ENCODE measurements at regions not wholly inside any gene's neighbourhood (a gene's known extent, or its start where the extent isn't known, plus 50 kb on each side); places are given as distances from the start of the nearest gene placed in this dataset.

GRCh38 chr17:68812876-68813584 lies 142.2 kb downstream of the ABCA8 start:
- Mint-ChIP-seq H3K9me3 (no peaks in the 10 kb centered on the region), H3K27me3 (ENCODE audit: low read depth) (no peaks in the 10 kb centered on the region), H3K4me3 (no peak overlapping the region), H3K4me1 (ENCODE audit: low read depth) (no peaks in the 10 kb centered on the region), H3K36me3 (ENCODE audit: low read depth) (no peaks in the 10 kb centered on the region), H3K27ac (no peak overlapping the region)

GRCh38 chr17:68809148-68809547 lies 146.0 kb downstream of the ABCA8 start:
- Mint-ChIP-seq H3K27ac (no peak overlapping the region), H3K27me3 (ENCODE audit: low read depth) (no peaks in the 10 kb centered on the region), H3K4me1 (ENCODE audit: low read depth) (no peaks in the 10 kb centered on the region), H3K36me3 (ENCODE audit: low read depth) (no peaks in the 10 kb centered on the region), H3K9me3 (no peaks in the 10 kb centered on the region), H3K4me3 (no peak overlapping the region)

- no peak overlapping the region for H3K27ac Mint-ChIP-seq
- no peaks in the 10 kb centered on the region for H3K4me1 Mint-ChIP-seq (ENCODE audit: low read depth)
- H3K4me3 Mint-ChIP-seq, result no peak overlapping the region
- no peaks in the 10 kb centered on the region for H3K9me3 Mint-ChIP-seq
- no peaks in the 10 kb centered on the region for H3K36me3 Mint-ChIP-seq (ENCODE audit: low read depth)
- no peaks in the 10 kb centered on the region for H3K27me3 Mint-ChIP-seq (ENCODE audit: low read depth)
Observed at GRCh38 chr17:68807998-68808772, 147.0 kb downstream of the ABCA8 start.

GRCh38 chr17:68805609-68806008 lies 149.6 kb downstream of the ABCA8 start:
- no peak overlapping the region for H3K27ac Mint-ChIP-seq
- H3K9me3 Mint-ChIP-seq, result no peaks in the 10 kb centered on the region
- H3K4me1 Mint-ChIP-seq (ENCODE audit: low read depth), result no peaks in the 10 kb centered on the region
- H3K4me3 Mint-ChIP-seq, result no peak overlapping the region
- H3K36me3 Mint-ChIP-seq (ENCODE audit: low read depth), result no peaks in the 10 kb centered on the region
- H3K27me3 Mint-ChIP-seq (ENCODE audit: low read depth), result no peaks in the 10 kb centered on the region

- no peaks in the 10 kb centered on the region for H3K27me3 Mint-ChIP-seq (ENCODE audit: low read depth)
- H3K27ac Mint-ChIP-seq, result no peak overlapping the region
- H3K9me3 Mint-ChIP-seq, result no peaks in the 10 kb centered on the region
- no peaks in the 10 kb centered on the region for H3K36me3 Mint-ChIP-seq (ENCODE audit: low read depth)
- H3K4me3 Mint-ChIP-seq, result no peak overlapping the region
- no peaks in the 10 kb centered on the region for H3K4me1 Mint-ChIP-seq (ENCODE audit: low read depth)
Observed at GRCh38 chr17:68804777-68805520, 150.2 kb downstream of the ABCA8 start.

GRCh38 chr17:68803164-68803929 lies 151.8 kb downstream of the ABCA8 start:
- H3K27me3 Mint-ChIP-seq (ENCODE audit: low read depth), result peaks cover 5% of the 10 kb centered on the region
- no peak overlapping the region for H3K4me3 Mint-ChIP-seq
- no peaks in the 10 kb centered on the region for H3K4me1 Mint-ChIP-seq (ENCODE audit: low read depth)
- no peaks in the 10 kb centered on the region for H3K36me3 Mint-ChIP-seq (ENCODE audit: low read depth)
- no peak overlapping the region for H3K27ac Mint-ChIP-seq
- H3K9me3 Mint-ChIP-seq, result no peaks in the 10 kb centered on the region

- Mint-ChIP-seq H3K4me1 (ENCODE audit: low read depth) (no peaks in the 10 kb centered on the region), H3K9me3 (no peaks in the 10 kb centered on the region), H3K27ac (no peak overlapping the region), H3K4me3 (no peak overlapping the region), H3K36me3 (ENCODE audit: low read depth) (no peaks in the 10 kb centered on the region), H3K27me3 (ENCODE audit: low read depth) (peaks cover 5% of the 10 kb centered on the region)
Observed at GRCh38 chr17:68801335-68802247, 153.6 kb downstream of the ABCA8 start.

GRCh38 chr17:68800751-68801150 lies 154.4 kb downstream of the ABCA8 start:
- Mint-ChIP-seq H3K36me3 (ENCODE audit: low read depth) (no peaks in the 10 kb centered on the region), H3K27ac (no peak overlapping the region), H3K9me3 (no peaks in the 10 kb centered on the region), H3K4me1 (ENCODE audit: low read depth) (no peaks in the 10 kb centered on the region), H3K4me3 (no peak overlapping the region), H3K27me3 (ENCODE audit: low read depth) (peaks cover 5% of the 10 kb centered on the region)

GRCh38 chr17:68794636-68795434 lies 160.4 kb downstream of the ABCA8 start:
- Mint-ChIP-seq H3K27ac (no peak overlapping the region), H3K4me3 (peak overlapping the region; percentile 36), H3K36me3 (ENCODE audit: low read depth) (no peaks in the 10 kb centered on the region), H3K4me1 (ENCODE audit: low read depth) (peaks cover 3% of the 10 kb centered on the region), H3K27me3 (ENCODE audit: low read depth) (peaks cover 5% of the 10 kb centered on the region), H3K9me3 (no peaks in the 10 kb centered on the region)

GRCh38 chr17:68792873-68793272 lies 162.3 kb downstream of the ABCA8 start:
- Mint-ChIP-seq H3K4me3 (no peak overlapping the region), H3K4me1 (ENCODE audit: low read depth) (peaks cover 3% of the 10 kb centered on the region), H3K27ac (no peak overlapping the region), H3K27me3 (ENCODE audit: low read depth) (peaks cover 10% of the 10 kb centered on the region), H3K36me3 (ENCODE audit: low read depth) (no peaks in the 10 kb centered on the region), H3K9me3 (no peaks in the 10 kb centered on the region)

GRCh38 chr17:68792042-68792685 lies 163.0 kb downstream of the ABCA8 start:
- Mint-ChIP-seq H3K4me1 (ENCODE audit: low read depth) (peaks cover 3% of the 10 kb centered on the region), H3K27me3 (ENCODE audit: low read depth) (peaks cover 10% of the 10 kb centered on the region), H3K9me3 (no peaks in the 10 kb centered on the region), H3K27ac (no peak overlapping the region), H3K4me3 (no peak overlapping the region), H3K36me3 (ENCODE audit: low read depth) (no peaks in the 10 kb centered on the region)

- H3K9me3 Mint-ChIP-seq, result no peaks in the 10 kb centered on the region
Observed at GRCh38 chr17:68790931-68791330, 164.3 kb downstream of the ABCA8 start.

More at GRCh38 chr17:68790931-68791330, 164.3 kb downstream of the ABCA8 start:
- H3K4me3 Mint-ChIP-seq, result no peak overlapping the region
- peaks cover 10% of the 10 kb centered on the region for H3K27me3 Mint-ChIP-seq (ENCODE audit: low read depth)
- peaks cover 3% of the 10 kb centered on the region for H3K4me1 Mint-ChIP-seq (ENCODE audit: low read depth)
- no peaks in the 10 kb centered on the region for H3K36me3 Mint-ChIP-seq (ENCODE audit: low read depth)
- H3K27ac Mint-ChIP-seq, result no peak overlapping the region
